IMR-90 (cell line): ENCODE measurements at regions not wholly inside any gene's neighbourhood (a gene's known extent, or its start where the extent isn't known, plus 50 kb on each side); places are given as distances from the start of the nearest gene placed in this dataset.

Source experiments
- ATAC-seq: fragments of 200-7000 bp; cut with Tn5 transposase; 2 replicates; pipeline ENCODE4 v1.9.1; 2020; ENCODE audit warnings: low read depth, mild to moderate bottlenecking, moderate library complexity
- BruUV-seq: library from RNA; stranded (reverse); fragments of 400-500 nt; replicated peaks from 2 replicates; lab custom pipeline; 2021; lab: Mats Ljungman, UMichigan
- CTCF ChIA-PET: fragments of 300-600 bp; formaldehyde crosslinking; extraction: SDS; loops from one replicate; lab custom pipeline; 2021; ENCODE audit warnings: antibody characterized with exemption; lab: Yijun Ruan, JAX
- POLR2A ChIA-PET: fragments of 300-600 bp; sonication (Branson Sonifier 250); formaldehyde crosslinking; loops from one replicate; lab custom pipeline; 2022; ENCODE audit warnings: antibody characterized with exemption; ENCODE audit not compliant: unreplicated experiment; lab: Charles Lee
- DNase-seq: peaks from one replicate; pipeline ENCODE4 v3.0.0; 2013
- H2AFZ ChIP-seq: replicated peaks from 2 replicates; pipeline ENCODE3; 2013; ENCODE audit warnings: low read length, mild to moderate bottlenecking; ENCODE audit not compliant: poor library complexity
- H2AK5ac ChIP-seq: 2 replicates; pipeline ENCODE4 v1.6.1; 2013; ENCODE audit warnings: low read depth, low read length, inconsistent platforms
- H2AK9ac ChIP-seq: replicated peaks from 2 replicates; pipeline ENCODE3; 2013; ENCODE audit warnings: mild to moderate bottlenecking, low read depth, low read length, moderate library complexity; ENCODE audit not compliant: poor library complexity
- H2BK120ac ChIP-seq: 2 replicates; pipeline ENCODE4 v1.6.1; 2013; ENCODE audit warnings: low read depth, low read length, inconsistent platforms
- H2BK15ac ChIP-seq: 3 replicates; pipeline ENCODE4 v1.6.1; 2013; ENCODE audit warnings: low read depth, low read length, inconsistent platforms
- H2BK20ac ChIP-seq: 2 replicates; pipeline ENCODE4 v1.6.1; 2013; ENCODE audit warnings: low read depth, mild to moderate bottlenecking, inconsistent platforms, low read length, moderate library complexity
- H2BK5ac ChIP-seq: 2 replicates; pipeline ENCODE4 v1.6.1; 2013; ENCODE audit warnings: mild to moderate bottlenecking, low read depth, low read length, inconsistent platforms; ENCODE audit not compliant: poor library complexity, severe bottlenecking
- H3K14ac ChIP-seq: replicated peaks from 2 replicates; pipeline ENCODE4 v1.6.1; 2013; ENCODE audit warnings: low read depth, low read length, inconsistent platforms
- H3K18ac ChIP-seq: 2 replicates; pipeline ENCODE4 v1.6.1; 2013; ENCODE audit warnings: low read depth, low read length, control low read depth
- H3K23ac ChIP-seq: 2 replicates; pipeline ENCODE4 v1.6.1; 2013; ENCODE audit warnings: low read depth, low read length, inconsistent platforms
- H3K27ac ChIP-seq: 2 replicates; pipeline ENCODE4 v1.5.1; 2013; ENCODE audit warnings: mild to moderate bottlenecking, control low read depth, low read length; ENCODE audit not compliant: insufficient read depth
- H3K27me3 ChIP-seq: 2 replicates; pipeline ENCODE4 v1.6.1; 2013; ENCODE audit warnings: low read length; ENCODE audit not compliant: control insufficient read depth, insufficient read depth
- H3K36me3 ChIP-seq: 2 replicates; pipeline ENCODE4 v1.6.1; 2013; ENCODE audit warnings: low read length, mixed read lengths; ENCODE audit not compliant: control insufficient read depth, insufficient read depth
- H3K4ac ChIP-seq: 2 replicates; pipeline ENCODE4 v1.6.1; 2013; ENCODE audit warnings: low read depth, low read length, inconsistent platforms
- H3K4me1 ChIP-seq: 2 replicates; pipeline ENCODE4 v1.6.1; 2013; ENCODE audit warnings: low read length, mixed read lengths; ENCODE audit not compliant: control insufficient read depth, insufficient read depth
- H3K4me2 ChIP-seq: 2 replicates; pipeline ENCODE4 v1.6.1; 2013; ENCODE audit warnings: low read depth, mild to moderate bottlenecking, control low read depth, low read length, moderate library complexity
- H3K4me3 ChIP-seq: 2 replicates; pipeline ENCODE4 v1.5.1; 2013; ENCODE audit warnings: low read depth, mild to moderate bottlenecking, control low read depth, low read length, moderate library complexity; ENCODE audit not compliant: insufficient read depth
- H3K56ac ChIP-seq: 2 replicates; pipeline ENCODE4 v1.6.1; 2013; ENCODE audit warnings: low read length, inconsistent platforms; ENCODE audit not compliant: insufficient read depth; ENCODE audit errors: extremely low read depth
- H3K79me1 ChIP-seq, 2 experiments: 2 replicates each; pipeline ENCODE4 v1.6.1; 2013; ENCODE audit warnings: low read length in 2 of 2, inconsistent platforms in 1 of 2, low read depth in 1 of 2
- H3K9ac ChIP-seq: 2 replicates; pipeline ENCODE4 v1.6.1; 2013; ENCODE audit warnings: low read depth, low read length, control low read depth
- H3K9me1 ChIP-seq: 2 replicates; pipeline ENCODE4 v1.6.1; 2013; ENCODE audit warnings: low read length, inconsistent platforms; ENCODE audit not compliant: insufficient read depth
- H3K9me3 ChIP-seq: 2 replicates; pipeline ENCODE4 v1.6.1; 2013; ENCODE audit warnings: low read length; ENCODE audit not compliant: control insufficient read depth, insufficient read depth
- H4K20me1 ChIP-seq: 2 replicates; pipeline ENCODE4 v1.6.1; 2013; ENCODE audit warnings: low read length, inconsistent platforms; ENCODE audit not compliant: insufficient read depth
- H4K5ac ChIP-seq: 2 replicates; pipeline ENCODE4 v1.6.1; 2013; ENCODE audit warnings: mild to moderate bottlenecking, low read depth, low read length, control low read depth
- H4K8ac ChIP-seq, 2 experiments: 2 replicates each; pipeline ENCODE4 v1.6.1; 2013; ENCODE audit warnings: low read depth in 2 of 2, low read length in 2 of 2, control low read depth in 1 of 2, inconsistent platforms in 1 of 2
- H4K91ac ChIP-seq: 2 replicates; pipeline ENCODE4 v1.6.1; 2013; ENCODE audit warnings: low read depth, low read length, inconsistent platforms; ENCODE audit not compliant: insufficient read depth
- BHLHE40 ChIP-seq: fragments of 150-350 bp; IDR thresholded peaks from 2 replicates; pipeline ENCODE4 v1.6.1; 2016; ENCODE audit warnings: mild to moderate bottlenecking, low read depth, low read length
- CEBPB ChIP-seq: IDR thresholded peaks from 2 replicates; pipeline ENCODE4 v1.6.1; 2012; ENCODE audit warnings: low read depth, low read length, improper control_type of control experiment
- CHD1 ChIP-seq: IDR thresholded peaks from 2 replicates; pipeline ENCODE4 v1.6.1; 2012; ENCODE audit warnings: low read depth, low read length, improper control_type of control experiment
- CTCF ChIP-seq: conservative IDR thresholded peaks from 2 replicates; pipeline ENCODE4 v1.5.1; 2012; ENCODE audit warnings: mild to moderate bottlenecking, low read depth, low read length, improper control_type of control experiment
- ELK1 ChIP-seq: fragments of 150-350 bp; IDR thresholded peaks from 2 replicates; pipeline ENCODE4 v1.6.1; 2016; ENCODE audit warnings: low read depth, mild to moderate bottlenecking, low read length, moderate library complexity, borderline replicate concordance
- FOS ChIP-seq: fragments of 150-350 bp; IDR thresholded peaks from 2 replicates; pipeline ENCODE4 v1.6.1; 2016; ENCODE audit warnings: low read depth, low read length
- MAFK ChIP-seq: IDR thresholded peaks from 2 replicates; pipeline ENCODE4 v1.6.1; 2012; ENCODE audit warnings: low read depth, low read length, improper control_type of control experiment
- MAZ ChIP-seq: IDR thresholded peaks from 2 replicates; pipeline ENCODE4 v1.6.1; 2012; ENCODE audit warnings: low read depth, mild to moderate bottlenecking, low read length, improper control_type of control experiment, moderate library complexity, borderline replicate concordance
- MXI1 ChIP-seq: IDR thresholded peaks from 2 replicates; pipeline ENCODE4 v1.6.1; 2012; ENCODE audit warnings: low read depth, mild to moderate bottlenecking, low read length, moderate library complexity, borderline replicate concordance
- NFE2L2 ChIP-seq: fragments of 150-350 bp; IDR thresholded peaks from 2 replicates; pipeline ENCODE4 v1.6.1; 2016; ENCODE audit warnings: low read depth, mild to moderate bottlenecking, low read length
- POLR2A ChIP-seq: IDR thresholded peaks from 2 replicates; pipeline ENCODE4 v1.6.1; 2012; ENCODE audit warnings: mild to moderate bottlenecking, low read depth, low read length
- RAD21 ChIP-seq: IDR thresholded peaks from 2 replicates; pipeline ENCODE4 v1.6.1; 2012; ENCODE audit warnings: low read length, improper control_type of control experiment
- RCOR1 ChIP-seq: IDR thresholded peaks from 2 replicates; pipeline ENCODE4 v1.6.1; 2012; ENCODE audit warnings: mild to moderate bottlenecking, low read length, improper control_type of control experiment; ENCODE audit not compliant: insufficient replicate concordance
- RFX5 ChIP-seq: IDR thresholded peaks from 2 replicates; pipeline ENCODE4 v1.8.0; 2012; ENCODE audit warnings: low read depth, mild to moderate bottlenecking, low read length, moderate library complexity
- SMC3 ChIP-seq: fragments of 150-350 bp; IDR thresholded peaks from 2 replicates; pipeline ENCODE4 v1.6.1; 2016; ENCODE audit warnings: low read depth, mild to moderate bottlenecking, antibody characterized with exemption, low read length, moderate library complexity
- USF2 ChIP-seq: fragments of 150-350 bp; IDR thresholded peaks from 2 replicates; pipeline ENCODE4 v1.6.1; 2017; ENCODE audit warnings: mild to moderate bottlenecking, antibody characterized with exemption, low read length, low read depth
- dilution Hi-C: fragments of 300-500 bp; cut with HindIII; formaldehyde crosslinking; loops from one replicate; pipeline ENCODE4 v1.14.3; 2018; ENCODE audit warnings: low sequenced_read_pairs; ENCODE audit not compliant: unreplicated experiment
- in situ Hi-C: fragments of 300-500 bp; cut with MboI; formaldehyde crosslinking; loops from 3 replicates; pipeline ENCODE4 v1.14.3; 2019; ENCODE audit warnings: low sequenced_read_pairs, inconsistent platforms, mixed read lengths
- intact Hi-C: fragments of 100-400 bp; cut with micrococcal nuclease; formaldehyde crosslinking; loops from 2 replicates; pipeline ENCODE4 v1.10.0; 2022

- Histone ChIP-seq H3K9me3 (no peaks in the 10 kb centered on the region), H2AK9ac (no peak overlapping the region), H4K8ac (no peak overlapping the region), H3K27me3 (no peaks in the 10 kb centered on the region), H3K79me1 (no peaks in the 10 kb centered on the region), H2AK5ac (no peak overlapping the region), H3K27ac (no peak overlapping the region), H3K56ac (no peak overlapping the region), H2BK120ac (no peak overlapping the region), H4K20me1 (no peaks in the 10 kb centered on the region), H3K18ac (no peak overlapping the region), H4K91ac (no peak overlapping the region), H3K4me2 (no peak overlapping the region), H3K4me3 (no peak overlapping the region), H4K5ac (no peak overlapping the region), H3K4ac (no peak overlapping the region), H2BK5ac (no peak overlapping the region), H2BK20ac (no peak overlapping the region), H2BK15ac (no peak overlapping the region), H3K14ac (no peak overlapping the region), H3K23ac (no peak overlapping the region), H3K4me1 (no peaks in the 10 kb centered on the region), H3K9ac (no peak overlapping the region), H3K9me1 (no peaks in the 10 kb centered on the region), H3K36me3 (no peaks in the 10 kb centered on the region), H2AFZ (no peak overlapping the region)
- dilution Hi-C loops = no loop called here
- in situ Hi-C loops = no loop called here
- CTCF ChIA-PET = no interaction called here
- BruUV-seq = no TSS peak
- no peak for ATAC-seq
- no peak for TF ChIP-seq RCOR1
- TF ChIP-seq MAFK = no peak
- TF ChIP-seq FOS = no peak
- TF ChIP-seq MXI1 = no peak
- TF ChIP-seq RFX5 = no peak
- no peak for TF ChIP-seq USF2
- TF ChIP-seq BHLHE40 = no peak
- TF ChIP-seq NFE2L2 = no peak
- TF ChIP-seq CTCF = no peak
- TF ChIP-seq CEBPB = no peak
- TF ChIP-seq SMC3 = no peak
- no peak for TF ChIP-seq POLR2A
- no peak for TF ChIP-seq MAZ
- TF ChIP-seq CHD1 = no peak
- TF ChIP-seq RAD21 = no peak
- TF ChIP-seq ELK1 = no peak
- intact Hi-C loops = no loop called here
- POLR2A ChIA-PET = no interaction called here
- no peak for DNase-seq
Measured at GRCh38 chr5:40308867-40309266, 370.8 kb upstream of the PTGER4 start.
